Testis (tissue), 2 donors: ENCODE measurements at regions not wholly inside any gene's neighbourhood (a gene's known extent, or its start where the extent isn't known, plus 50 kb on each side); places are given as distances from the start of the nearest gene placed in this dataset.

ENCODE experiments used
- CTCF ChIP-seq, 3 experiments: fragments of 450-650 bp in 2 of 3; fragments of 200-600 bp in 1 of 3; sonication (generic) in 1 of 3; IDR thresholded peaks; one replicate each; pipeline ENCODE4 v1.5.1; 2016 to 2019; ENCODE audit warnings: antibody characterized with exemption in 3 of 3, mild to moderate bottlenecking in 2 of 3, moderate library complexity in 1 of 3
- POLR2A ChIP-seq: fragments of 450-650 bp; IDR thresholded peaks from one replicate; pipeline ENCODE4 v1.6.1; 2017; ENCODE audit warnings: antibody characterized with exemption, mild to moderate bottlenecking, moderate library complexity

GRCh38 chr15:25176991-25177954, 222.5 kb downstream of the SNRPN start:
- TF ChIP-seq CTCF (IDR thresholded peaks at IDR 0.05) (no peak), POLR2A (no peak)
